ENCODE measurements at regions not wholly inside any gene's neighbourhood (a gene's known extent, or its start where the extent isn't known, plus 50 kb on each side); places are given as distances from the start of the nearest gene placed in this dataset.

DNA sequence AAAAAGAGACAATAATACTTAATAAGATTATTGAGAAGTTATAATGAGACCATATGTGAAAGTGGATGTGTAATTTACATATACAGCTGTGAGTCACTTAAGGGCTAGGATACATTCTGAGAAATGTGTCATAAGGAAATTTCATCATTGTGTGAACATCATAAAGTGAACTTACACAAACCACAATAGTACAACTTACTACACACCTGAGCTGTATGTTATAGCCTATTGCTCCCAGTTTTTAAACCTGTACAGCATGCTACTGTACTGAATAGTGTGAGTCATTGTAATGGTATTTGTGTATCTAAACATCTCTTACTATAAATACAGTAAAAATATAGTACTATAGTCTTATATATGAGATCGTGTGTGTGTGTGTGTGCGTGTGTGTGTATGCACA is 1420.3 kb upstream of the PIK3C3 start:
- DNase-seq (ENCODE audit: low read depth in 4 of 4, low spot score in 3 of 4), result no peak

DNA sequence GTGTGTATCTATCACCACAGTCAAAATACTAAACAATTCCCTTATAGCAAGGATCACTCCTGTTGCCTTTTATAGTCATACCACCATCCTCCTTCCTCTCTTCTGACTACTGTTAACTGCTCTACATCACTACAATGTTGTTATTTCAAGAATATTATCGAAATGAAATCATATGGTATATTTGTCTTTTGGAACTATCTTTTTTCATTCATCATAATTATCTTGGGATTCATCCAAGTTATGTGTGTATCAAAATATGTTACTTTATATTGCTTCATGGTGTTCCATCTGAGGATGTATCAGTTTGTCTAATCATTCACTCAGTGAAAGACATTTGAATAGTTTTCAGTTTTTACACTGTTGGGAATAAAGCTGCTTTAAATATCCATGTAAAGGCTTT is 1423.0 kb upstream of the PIK3C3 start:
- DNase-seq (ENCODE audit: low read depth in 4 of 4, low spot score in 3 of 4), result no peak

DNA sequence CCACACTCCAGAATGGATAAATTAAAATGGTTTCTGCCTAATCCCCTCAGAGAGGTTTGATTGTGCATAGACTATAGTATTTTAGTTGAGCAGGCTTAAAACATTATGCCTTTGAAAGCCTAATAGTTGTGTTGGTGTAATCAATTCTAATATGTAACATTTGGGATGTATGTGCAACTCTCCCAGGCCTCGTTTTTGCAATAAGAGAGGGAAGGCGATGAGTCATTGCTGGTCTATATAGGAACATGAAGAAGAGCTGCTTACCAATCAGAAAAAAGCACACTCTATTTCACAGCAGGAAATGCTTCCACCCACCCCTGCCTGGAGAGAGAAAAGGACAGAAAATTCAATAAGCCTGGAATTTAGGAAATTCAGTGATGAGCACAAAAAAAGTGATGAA is 1424.0 kb upstream of the PIK3C3 start:
- no peak for DNase-seq (ENCODE audit: low read depth in 4 of 4, low spot score in 3 of 4)

- no peak for DNase-seq (ENCODE audit: low read depth in 4 of 4, low spot score in 3 of 4)
Observed at GRCh38 chr18:40529478-40529877, 1425.6 kb upstream of the PIK3C3 start.

- DNase-seq (ENCODE audit: low read depth in 4 of 4, low spot score in 3 of 4), result no peak
Observed at GRCh38 chr18:40524881-40525280, 1430.2 kb upstream of the PIK3C3 start.

GRCh38 chr18:40523287-40523686 is 1431.7 kb upstream of the PIK3C3 start:
- no peak for DNase-seq (ENCODE audit: low read depth in 4 of 4, low spot score in 3 of 4)

DNA sequence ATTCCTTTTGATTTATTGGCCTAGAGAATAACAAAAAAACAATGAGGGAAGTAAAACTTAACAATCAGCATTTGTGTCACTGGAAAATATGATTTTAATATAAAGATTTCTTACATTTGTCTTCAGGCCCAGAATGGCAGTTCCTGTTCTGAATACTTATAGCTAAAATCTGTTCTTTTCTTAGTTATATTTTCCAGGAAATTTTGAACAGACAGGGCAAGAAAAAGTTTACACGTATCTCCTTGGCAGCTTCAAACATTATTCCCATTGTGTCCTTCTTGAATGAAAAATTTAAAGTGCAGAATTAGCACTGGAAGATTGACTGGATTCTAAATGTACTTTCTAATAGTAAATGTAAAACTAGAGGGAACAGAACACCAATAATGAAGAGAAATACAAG is 1454.0 kb upstream of the PIK3C3 start:
- no peak for DNase-seq (ENCODE audit: low read depth in 4 of 4, low spot score in 3 of 4)

GRCh38 chr18:40494603-40495002 is 1460.4 kb upstream of the PIK3C3 start:
- DNase-seq (ENCODE audit: low read depth in 4 of 4, low spot score in 3 of 4), result no peak

GRCh38 chr18:40493316-40493715 is 1461.7 kb upstream of the PIK3C3 start:
- DNase-seq (ENCODE audit: low read depth in 4 of 4, low spot score in 3 of 4), result no peak

- DNase-seq (ENCODE audit: low read depth in 4 of 4, low spot score in 3 of 4), result no peak
Observed at GRCh38 chr18:40489301-40489700, 1465.7 kb upstream of the PIK3C3 start.

- no peak for DNase-seq (ENCODE audit: low read depth in 4 of 4, low spot score in 3 of 4)
Observed at GRCh38 chr18:40485318-40485717, 1469.7 kb upstream of the PIK3C3 start.

GRCh38 chr18:40473221-40474029 is 1481.6 kb upstream of the PIK3C3 start:
- DNase-seq (ENCODE audit: low read depth in 4 of 4, low spot score in 3 of 4), result no peak

GRCh38 chr18:40470723-40471122 is 1484.3 kb upstream of the PIK3C3 start:
- no peak for DNase-seq (ENCODE audit: low read depth in 4 of 4, low spot score in 3 of 4)

DNA sequence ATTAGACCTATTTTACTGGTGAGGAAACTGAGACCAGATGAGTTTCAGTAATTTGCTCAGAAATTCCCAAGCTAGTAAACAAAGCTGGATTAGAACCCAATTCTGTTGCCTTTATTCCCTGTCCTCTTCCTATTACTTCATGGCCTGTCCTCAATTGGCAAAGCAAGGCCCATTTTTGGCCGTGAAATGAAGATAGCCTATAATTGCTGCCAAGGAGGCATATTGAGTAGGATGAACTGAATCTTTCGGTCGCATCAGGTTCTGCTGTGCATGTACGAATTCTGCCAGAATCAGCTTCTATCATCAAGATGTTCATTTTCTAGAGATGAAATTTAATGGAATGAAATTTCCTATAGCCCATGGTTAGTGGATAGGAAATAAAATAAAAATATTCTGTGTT is 1485.2 kb upstream of the PIK3C3 start:
- no peak for DNase-seq (ENCODE audit: low read depth in 4 of 4, low spot score in 3 of 4)

DNA sequence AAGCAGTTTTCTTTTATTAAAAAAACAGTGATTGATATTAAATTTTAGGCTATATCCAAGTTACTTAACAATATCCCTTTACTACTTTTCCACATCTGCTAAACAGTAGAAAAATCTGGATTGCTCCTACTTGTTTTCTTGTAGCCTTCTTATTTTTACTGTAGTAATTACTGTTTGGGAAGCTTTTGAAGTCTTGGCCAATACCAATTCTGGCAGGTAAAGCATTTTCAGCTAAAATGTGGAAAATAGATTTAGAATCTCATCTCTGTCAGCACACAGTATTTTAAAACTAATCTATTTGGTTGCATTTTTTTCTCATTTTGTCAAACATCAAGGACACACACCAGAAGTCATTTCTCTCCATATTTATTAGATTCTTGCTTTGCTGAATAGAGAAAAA is 1485.7 kb upstream of the PIK3C3 start:
- no peak for DNase-seq (ENCODE audit: low read depth in 4 of 4, low spot score in 3 of 4)

DNA sequence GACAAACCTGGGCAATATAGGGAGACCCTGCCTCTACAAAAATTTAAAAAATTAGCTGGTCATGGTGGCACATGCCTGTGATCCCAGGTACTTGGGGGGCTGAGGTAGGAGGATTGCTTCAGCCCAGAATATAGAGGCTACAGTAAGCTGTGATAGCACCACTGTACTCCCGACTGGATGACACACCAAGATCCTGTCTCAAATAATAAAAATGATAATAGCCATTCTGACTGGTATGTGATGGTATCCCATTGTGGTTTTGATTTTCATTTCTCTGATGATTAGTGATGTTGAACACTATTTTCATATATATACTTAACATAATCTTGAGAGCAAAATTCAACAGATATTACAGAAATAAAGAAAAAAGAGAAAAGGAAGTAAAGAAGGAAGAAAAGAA is 1491.0 kb upstream of the PIK3C3 start:
- no peak for DNase-seq (ENCODE audit: low read depth in 4 of 4, low spot score in 3 of 4)

DNA sequence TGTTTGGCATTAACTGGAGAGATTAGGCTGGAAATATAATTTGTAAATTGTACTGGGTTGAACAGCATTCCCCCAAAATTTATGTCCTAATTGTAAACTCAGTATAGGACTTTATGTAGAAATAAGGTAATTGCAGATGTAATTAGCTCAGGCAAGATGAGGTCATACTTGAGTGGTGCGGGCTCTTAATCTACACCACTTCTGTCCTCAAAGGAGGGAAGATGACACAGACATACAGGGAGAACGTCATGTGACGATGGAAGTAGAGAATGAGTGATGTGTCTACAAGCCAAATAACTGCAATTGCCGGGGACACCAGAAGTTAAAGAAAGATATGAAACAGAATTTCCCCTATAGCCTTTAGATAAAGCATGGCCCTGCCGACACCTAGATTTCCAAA is 1501.1 kb upstream of the PIK3C3 start:
- no peak for DNase-seq (ENCODE audit: low read depth in 4 of 4, low spot score in 3 of 4)

- DNase-seq (ENCODE audit: low read depth in 4 of 4, low spot score in 3 of 4), result no peak
Observed at GRCh38 chr18:40452599-40452998, 1502.4 kb upstream of the PIK3C3 start.

DNA sequence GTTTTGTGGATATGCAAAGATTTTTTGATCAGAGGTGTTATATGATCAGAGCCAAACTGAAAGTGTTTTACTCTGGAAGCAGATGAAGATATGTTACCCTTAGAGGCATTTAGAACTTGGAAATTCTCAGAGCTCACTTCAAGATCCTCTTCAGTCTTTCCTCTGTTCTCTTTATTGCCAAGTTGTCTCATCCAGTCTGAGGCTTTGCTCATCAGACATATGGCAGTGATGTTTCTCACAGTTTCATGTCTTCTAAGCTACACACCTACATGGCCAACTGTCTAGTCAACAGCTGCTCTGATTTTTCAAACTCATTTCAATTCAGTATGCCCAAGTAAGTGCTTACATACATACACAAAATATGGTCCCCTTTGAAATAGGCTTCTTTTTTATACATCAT is 1504.3 kb upstream of the PIK3C3 start:
- no peak for DNase-seq (ENCODE audit: low read depth in 4 of 4, low spot score in 3 of 4)

- no peak for DNase-seq (ENCODE audit: low read depth in 4 of 4, low spot score in 3 of 4)
Observed at GRCh38 chr18:40447820-40448219, 1507.2 kb upstream of the PIK3C3 start.

GRCh38 chr18:40440088-40440487 is 1514.9 kb upstream of the PIK3C3 start:
- DNase-seq (ENCODE audit: low read depth in 4 of 4, low spot score in 3 of 4), result no peak

- no peak for DNase-seq (ENCODE audit: low read depth in 4 of 4, low spot score in 3 of 4)
Observed at GRCh38 chr18:40437517-40437916, 1517.5 kb upstream of the PIK3C3 start.
